ENCODE measurements at regions not wholly inside any gene's neighbourhood (a gene's known extent, or its start where the extent isn't known, plus 50 kb on each side); places are given as distances from the start of the nearest gene placed in this dataset.
"Not testable (repeated sequence)": the region's sequence is repeated elsewhere in the genome, so short reads cannot be mapped to it uniquely, and the experiment has no call there.

DNA sequence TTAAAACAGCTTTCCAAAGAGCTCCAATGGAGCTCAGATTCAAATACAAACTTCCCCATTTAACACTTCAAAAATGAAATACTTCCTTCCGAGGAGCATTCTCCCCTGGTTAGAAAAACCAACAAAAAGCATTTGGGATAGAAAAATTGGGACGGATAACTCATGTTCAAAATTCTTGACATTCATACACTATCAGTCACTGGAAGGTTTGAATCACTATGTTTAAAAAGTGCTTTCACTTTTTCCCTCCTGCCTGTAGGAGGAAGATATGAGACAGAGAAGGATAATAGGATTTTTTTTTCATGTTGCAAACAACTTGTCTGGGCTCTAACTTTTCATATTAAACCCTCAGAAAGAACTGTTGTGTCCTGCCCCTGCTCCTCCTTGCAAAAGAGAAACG is 412.0 kb downstream of the ACTL7B start:
- DNase-seq, result no peak

DNA sequence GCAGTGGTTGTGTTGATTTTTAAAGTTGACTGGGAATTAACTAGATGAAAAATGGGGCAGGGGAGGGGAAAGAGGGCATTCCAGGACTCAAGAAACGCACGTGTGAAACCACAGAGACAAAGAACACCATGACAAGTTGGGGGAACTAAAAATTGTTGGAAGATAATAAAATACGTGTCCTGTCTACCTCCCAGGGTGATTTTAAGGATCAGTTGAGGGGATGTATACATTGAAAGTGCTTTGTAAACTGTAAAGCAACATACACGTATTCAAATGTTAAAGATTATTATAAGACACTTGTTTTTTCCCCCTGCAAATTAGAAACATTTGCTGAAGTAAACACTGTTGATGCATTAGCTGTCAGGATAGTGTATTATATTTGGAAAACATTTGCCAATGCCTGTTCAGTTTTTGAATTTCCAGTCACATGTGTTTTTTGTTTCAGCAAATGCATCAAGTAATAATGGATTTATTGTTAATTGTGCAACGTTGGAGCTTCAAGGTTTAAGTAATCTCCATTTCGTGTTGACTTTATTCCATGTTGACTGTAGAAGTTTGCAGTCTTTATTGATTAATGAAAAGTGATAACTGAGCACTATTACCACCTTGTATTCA is 412.7 kb downstream of the ACTL7B start:
- no peak for DNase-seq

DNA sequence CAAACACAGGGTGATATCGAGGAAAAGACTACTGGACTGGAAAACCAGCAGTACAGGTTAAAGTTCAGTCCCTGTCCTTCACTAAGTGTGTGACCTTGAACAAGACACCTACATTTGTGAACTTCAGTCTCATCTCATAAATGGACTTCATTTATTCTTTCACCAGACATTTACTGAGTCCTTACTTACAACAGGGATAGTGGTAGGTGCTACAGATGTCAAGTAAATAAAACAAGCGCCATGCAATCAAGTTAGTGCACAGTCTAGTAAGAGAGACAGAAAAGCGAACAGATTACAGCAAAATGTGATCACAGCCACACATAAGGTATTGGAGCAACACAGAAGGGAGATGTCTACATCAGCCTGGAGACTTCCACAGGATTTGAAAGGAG is 413.2 kb downstream of the ACTL7B start:
- DNase-seq, result no peak

DNA sequence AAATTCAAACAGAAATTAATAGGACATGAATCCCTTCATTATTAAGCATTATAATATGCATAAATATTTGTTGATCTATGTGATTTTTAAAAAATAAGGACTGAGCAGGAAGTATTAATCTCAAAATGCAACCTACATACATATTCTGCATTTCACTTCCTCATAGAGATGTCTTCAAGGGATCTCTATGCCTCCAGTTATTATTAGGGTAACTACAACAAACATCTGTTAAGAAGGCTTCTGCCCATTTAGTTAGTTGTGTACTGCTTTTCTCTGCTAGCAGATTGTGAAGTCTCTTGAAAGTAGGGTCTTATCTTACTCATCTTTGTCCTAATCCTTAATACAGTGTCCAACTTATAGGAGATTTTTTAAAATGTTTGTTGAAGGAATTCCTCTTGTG is 414.1 kb downstream of the ACTL7B start:
- no peak for DNase-seq

DNA sequence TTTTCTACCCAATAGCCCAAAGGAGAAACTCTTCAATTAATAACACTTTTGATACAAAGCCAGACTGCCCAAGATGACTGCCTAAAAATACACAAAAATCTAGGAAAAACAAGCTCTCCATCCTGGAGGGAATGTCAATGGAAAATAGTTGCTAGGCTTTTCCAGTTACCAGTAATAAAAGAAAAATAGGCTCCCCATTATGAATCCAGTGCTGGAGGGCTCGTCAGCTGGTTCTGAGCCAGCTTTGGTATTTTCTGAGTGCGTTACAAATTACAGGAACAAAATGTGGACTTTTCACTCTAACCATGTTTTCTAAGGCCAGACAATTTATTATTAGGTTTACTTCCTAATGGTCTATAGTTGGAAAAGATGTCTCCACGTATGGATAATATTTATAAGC is 414.5 kb downstream of the ACTL7B start:
- DNase-seq, result no peak

DNA sequence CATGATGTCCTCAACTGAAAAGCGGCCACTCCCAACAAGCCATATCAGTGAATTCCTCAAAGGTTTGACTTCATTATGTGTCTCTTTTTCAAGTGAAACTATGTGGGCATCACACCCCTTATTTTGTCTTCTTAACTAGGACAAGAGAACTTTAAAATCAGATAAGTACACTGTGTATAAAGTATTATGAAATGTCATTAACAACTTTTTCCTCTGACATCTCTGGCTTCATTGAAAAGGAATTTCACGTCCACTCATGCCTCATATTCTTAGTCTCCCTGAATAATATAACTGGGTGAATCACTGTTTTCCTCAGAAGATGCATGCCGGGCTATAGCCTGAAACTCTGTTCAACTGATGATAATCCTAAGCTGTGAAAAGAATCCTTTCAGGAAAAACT is 415.8 kb downstream of the ACTL7B start:
- no peak for DNase-seq

DNA sequence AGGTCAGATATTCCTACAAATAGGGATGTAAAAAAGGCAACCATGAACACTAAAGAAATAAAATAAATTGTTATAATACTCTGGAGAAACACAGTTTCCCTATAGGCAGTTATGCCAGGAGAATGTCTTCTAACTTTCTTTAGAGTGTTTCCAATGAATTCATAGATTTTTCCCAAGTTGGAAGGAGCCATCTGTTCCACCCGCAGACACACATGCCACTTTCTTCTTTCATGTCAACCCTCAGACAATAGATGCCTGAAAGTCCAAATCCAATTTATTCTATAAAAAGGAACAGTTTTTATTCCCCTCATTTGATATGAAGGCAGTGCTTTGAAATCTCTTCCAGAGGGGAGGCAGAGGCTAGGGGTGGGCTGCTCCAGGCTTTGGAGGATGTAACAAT is 418.1 kb downstream of the ACTL7B start:
- DNase-seq, result no peak

DNA sequence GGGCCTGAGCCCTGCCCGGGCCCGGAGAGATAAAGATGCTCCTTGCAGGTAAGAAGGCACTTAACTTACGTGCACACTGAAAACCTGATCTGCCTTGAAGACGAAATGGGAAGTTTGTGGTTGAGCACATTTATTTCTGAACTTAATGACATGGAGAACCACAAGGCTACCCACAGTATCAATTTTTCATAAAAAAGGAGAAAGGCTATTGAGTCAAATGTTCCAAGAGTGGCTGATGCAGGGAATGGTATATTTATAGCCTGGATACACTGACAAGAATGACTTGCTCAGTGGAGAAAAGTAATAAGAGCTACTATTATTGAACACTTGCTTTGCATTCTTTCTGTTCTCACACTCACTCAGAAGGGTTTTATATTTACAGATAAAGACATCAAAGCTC is 419.3 kb downstream of the ACTL7B start:
- DNase-seq, result no peak

DNA sequence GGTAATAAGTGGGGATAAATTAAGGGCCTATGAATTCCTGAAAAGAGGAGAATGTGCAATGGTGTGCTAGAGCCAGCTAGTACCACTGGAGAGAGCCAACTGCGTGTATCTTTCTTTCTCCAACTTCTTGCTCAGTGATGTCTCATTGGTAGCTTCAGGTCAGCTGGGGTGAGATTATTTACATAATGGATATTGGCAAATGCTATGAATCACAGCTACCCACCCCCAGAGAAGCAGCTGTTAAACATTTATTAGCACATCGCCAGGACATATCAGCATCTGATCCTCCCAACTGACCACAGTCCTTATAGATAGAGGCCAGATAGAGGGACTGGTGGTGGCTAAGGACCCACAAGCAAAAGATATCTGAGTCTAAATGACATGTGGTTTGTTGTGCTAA is 421.3 kb downstream of the ACTL7B start:
- DNase-seq, result no peak

DNA sequence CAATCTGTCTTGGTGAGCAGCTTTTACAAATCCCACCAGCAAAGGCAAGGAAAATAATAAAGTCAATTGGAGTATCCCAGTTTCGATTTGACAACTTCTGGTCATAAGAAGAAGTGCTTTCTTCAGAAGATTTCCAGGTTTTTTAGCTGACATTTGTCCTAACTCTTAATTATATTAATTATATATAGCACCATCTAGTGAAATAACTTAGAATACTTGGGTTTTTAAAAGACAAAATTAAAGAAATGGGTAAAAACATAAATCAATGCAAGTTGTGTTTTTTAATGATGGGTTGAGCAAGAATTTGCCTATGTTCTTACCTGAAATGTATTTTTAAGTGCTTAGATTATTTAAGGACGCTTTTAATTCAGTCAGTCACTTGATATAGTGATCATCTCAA is 421.8 kb downstream of the ACTL7B start:
- no peak for DNase-seq

DNA sequence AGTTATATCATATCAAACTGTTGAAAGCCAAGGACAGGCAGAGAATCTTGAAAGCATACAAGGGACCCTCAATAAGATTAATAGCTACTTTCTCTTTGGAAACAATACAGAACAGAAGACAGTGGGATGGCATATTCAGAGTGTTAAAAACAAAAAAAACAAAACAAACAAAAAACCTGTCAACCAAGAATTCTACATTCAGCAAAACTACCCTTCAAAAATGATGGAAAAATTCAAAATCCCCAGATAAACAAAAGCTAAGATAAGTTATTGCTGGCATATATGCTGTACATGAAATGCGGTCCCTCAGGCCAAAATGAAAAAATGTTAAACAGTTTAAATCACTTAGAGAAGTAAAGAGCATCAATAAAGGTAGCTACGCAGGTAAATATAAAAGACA is 425.1 kb downstream of the ACTL7B start:
- DNase-seq, result no peak

DNA sequence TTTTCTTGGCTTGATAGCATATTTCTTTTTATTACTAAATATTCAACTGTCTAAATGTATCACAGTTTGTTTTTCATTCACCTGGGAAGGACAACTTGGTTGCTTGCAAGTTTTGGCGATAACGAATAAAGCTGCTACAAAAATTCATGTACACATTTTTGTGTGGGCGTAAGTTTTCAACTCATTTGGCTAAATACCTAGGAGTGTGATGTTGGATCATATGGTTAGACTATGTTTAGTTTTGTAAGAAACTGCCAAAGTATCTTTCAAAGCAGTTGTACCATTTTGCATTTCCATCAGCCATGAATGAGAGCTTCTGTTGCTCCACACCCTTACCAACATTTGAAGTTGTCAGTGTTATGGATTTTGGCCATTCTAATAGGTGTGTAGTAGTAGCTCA is 428.0 kb downstream of the ACTL7B start:
- no peak for DNase-seq

DNA sequence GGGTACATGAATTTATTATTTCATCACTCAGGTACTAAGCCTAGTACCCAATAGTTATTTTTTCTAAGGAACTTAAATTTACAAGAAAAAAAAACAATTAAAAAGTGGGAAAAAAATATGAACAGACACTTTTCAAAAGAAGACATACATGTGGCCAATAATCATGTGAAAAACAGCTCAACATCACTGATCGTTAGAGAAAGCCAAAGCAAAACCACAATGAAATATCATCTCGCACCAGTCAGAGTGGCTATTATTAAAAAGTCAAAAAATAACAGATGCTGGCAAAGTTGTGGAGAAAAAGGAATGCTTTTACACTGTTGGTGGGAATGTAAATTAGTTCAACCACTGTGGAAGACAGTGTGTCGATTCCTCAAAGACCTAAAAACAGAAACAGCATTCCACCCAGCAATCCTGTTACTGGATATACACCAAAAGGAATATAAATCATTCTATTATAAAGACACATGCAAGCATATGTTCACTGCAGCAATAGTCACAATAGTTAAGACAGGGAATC is 429.3 kb downstream of the ACTL7B start:
- not testable (repeated sequence) for DNase-seq

DNA sequence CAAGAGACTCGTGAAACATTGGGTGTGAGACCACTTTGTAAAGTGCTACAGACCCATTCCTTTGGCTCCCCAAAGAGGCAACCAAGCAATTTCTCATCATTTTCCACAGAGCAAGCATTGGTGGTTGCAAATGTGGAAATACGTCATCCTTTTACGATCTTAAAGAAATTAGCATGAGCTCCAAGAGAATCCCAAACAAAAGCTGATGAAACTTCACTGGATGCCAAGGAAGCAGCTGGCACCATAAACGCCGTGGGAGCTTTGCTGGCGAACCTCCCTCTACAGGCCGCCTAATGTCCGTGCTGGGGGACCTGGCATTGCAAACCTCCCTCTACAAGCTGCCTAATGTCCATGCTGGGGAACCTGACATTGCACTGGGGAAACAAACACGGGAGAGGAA is 432.4 kb downstream of the ACTL7B start:
- DNase-seq, result no peak

DNA sequence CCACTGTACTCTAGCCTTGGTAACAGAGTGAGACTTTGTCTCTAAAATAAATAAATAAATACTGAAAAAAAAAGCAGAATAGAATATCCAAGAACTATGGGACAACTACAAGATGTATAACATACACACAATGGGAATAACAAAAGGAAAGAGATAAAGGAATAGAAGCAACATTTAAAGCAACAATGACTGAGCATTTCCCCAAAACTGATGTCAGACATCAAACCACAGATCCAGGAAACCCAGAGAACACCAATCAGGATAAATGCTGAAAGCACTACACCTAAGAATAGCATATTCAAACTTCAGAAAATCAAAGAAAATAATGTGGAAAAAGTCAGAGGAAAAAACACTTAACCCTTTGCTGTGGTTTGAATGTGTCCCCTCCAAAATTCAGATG is 436.4 kb downstream of the ACTL7B start:
- no peak for DNase-seq

DNA sequence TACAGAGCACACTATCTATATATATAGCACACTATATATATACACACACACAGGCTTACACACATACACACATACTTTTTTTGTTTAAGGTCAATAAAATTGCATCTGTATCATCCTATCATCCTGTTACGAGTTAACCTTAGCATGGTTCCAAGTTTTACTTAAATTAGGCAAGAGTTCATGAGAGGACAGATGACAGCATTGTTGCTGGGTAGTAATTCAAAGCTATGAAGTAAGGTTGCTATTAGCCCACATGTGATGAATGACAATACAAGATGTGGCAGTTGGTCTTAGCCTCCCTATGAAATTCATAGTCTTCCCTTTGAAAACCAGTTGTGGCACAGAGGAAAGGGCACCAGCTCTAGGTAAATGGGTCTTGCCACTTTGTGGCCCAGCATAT is 438.1 kb downstream of the ACTL7B start:
- DNase-seq, result no peak

DNA sequence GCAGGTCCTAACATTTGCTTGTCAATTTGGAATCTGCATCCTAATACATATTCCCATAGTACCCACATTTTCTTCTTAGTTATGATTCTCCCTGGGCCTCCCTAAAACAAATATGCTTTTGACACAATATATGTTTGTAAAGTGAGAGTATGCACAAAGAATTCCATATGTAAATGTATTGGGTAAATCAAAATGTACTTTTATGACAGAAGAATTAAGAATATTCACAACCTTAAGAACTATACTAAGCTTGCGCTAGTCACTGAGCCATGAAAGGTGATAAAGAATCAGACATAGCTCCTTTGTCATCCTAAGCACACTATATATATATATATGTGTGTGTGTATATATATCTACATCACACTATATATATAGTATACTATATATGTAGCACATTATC is 438.5 kb downstream of the ACTL7B start:
- DNase-seq, result no peak

DNA sequence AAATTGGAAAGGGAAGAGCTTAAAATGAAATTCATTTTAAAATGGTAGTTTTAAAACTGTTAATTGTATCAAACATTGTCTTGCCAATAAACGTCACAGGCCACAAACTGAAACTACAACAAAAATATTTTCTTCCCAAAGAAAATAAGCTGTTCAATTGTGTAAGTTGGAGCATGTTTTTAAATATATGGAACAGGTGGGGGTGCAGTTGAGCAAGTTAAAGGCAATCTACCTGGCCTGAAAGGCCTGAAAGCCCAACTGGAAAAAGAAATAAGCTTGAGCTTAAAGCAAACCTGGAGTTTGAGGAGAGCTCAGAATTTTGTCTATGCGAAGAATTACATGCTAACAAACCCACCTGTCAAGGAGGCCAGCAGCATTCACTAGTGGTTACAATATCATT is 439.5 kb downstream of the ACTL7B start:
- DNase-seq, result no peak

DNA sequence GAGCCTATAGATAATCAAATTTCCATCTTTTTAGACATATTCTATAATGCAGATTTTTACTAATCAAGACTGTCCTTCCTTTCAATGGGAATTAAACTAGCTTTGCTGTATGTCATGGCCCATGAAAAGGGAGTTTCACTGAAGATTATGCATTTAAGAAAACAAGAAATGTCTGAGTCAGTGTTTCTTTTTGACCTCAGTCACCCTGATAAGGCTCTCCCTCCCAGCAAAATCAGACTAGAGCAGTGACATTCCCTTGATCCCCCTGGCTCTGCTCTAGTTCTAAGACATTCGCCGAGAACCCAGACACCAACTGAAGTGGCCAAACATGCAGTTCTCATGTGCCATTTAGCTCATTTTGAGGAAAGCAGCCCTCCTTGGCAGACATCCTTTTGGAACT is 442.0 kb downstream of the ACTL7B start:
- no peak for DNase-seq

DNA sequence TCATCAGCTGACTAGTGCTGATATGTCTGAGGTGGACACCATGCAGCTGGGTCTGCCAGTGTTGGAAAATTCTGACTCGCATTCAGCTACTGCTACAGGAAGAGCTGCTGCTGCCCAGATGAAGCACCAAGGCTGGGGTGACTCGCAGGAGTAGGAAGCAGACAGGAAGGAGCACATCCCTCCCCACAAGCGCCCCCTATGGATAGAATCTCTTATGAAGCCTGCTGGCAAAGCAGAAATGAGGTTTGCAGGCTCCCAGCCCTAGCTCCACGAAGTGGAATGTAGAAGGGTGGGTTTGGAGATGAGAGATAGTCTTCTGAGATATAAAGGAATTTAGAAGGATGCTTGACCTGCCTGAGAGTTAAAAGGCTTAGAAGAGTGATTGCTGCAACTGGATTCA is 443.0 kb downstream of the ACTL7B start:
- DNase-seq, result no peak

DNA sequence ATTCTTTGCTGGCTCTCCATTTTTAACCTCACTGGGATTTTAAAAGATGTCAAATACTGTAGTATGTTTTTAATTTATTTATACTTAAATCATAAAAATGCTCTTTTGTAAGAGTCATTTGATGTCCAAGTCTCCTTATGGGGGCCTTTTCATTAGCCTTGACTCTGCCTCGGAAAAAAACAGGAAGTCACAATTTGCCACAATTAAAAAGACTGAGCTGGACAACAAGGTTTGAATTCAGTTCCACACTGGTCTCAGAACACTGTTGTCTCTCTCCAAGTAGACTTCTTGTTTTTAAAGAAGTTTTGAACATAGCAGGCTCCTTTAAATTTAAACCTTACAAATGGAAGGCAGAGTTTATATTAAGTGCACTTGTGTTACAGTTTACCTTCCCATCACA is 444.2 kb downstream of the ACTL7B start:
- DNase-seq, result no peak

DNA sequence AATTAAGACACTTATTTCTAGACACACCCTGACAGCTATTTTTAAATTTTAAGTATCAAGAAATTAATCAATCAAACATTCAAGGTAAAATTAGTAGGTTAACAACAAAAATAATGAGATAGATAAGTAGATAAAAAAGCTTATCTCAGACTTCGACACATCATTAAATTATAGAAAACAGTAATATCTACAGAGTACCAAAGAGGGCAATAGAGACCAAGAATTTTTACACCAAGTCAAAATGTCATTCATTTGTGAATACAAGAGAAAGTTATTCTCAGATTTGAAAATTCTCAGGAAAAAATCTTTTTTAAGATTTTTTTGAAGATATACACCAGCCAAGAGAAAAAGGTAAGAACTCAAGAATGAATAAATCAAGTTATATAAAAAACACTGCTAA is 445.6 kb downstream of the ACTL7B start:
- DNase-seq, result no peak

DNA sequence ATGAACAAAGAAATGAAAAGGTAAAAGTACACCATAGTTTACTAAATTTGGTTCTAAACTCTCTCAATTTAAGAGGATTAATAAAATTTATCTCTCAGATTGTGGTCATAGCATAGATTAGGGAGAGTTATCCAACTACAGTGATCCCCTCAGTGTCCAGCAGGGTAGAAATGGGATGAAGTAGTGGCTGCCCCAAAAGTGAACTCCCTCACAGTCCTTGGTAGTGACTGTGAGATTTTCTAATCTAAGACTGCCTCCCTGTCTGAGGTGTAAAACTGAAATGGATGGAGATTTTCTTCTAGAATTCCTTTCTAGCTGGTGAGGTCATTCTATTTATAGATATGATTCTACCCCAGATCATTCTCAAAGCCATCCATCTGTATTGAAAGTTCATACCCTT is 455.5 kb downstream of the ACTL7B start:
- DNase-seq, result no peak

DNA sequence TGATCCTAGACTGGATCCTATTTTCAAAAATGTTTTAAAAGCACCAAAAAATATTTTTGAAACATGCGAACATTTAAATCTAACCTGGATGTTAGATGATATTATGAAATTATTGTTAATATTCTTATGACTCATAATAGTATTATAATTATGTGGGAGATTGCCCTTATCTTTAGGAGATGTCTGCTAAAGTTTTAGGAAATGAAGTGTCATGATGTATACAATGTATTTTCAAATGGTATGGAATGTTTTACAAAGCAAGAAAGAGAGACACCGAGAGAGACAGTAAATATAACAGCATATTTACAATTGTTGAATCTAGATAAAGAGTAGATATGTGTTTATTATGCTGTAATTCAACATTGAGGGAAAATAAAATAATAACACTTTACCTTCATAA is 455.9 kb downstream of the ACTL7B start:
- DNase-seq, result no peak

DNA sequence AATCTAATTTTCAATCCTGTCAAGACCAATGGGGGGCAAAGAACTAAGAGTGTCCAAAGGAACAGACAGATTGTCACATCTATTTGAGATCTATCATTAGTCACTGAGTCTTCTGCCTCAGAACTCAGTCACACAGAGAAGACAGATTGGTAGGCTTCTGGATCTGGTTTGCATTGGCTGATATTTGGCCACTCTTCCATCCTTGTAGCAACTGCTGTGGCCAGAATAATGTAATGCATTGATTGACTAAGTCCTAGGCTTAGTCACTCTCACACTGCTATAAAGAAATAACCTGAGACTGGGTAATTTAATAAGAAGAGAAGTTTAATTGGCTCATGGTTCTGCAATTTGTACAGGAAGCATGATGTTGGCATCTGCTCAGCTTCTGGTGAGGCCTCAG is 458.5 kb downstream of the ACTL7B start:
- DNase-seq, result no peak

Measured in left kidney (tissue), 1 donor.